HTR-8/SVneo (cell line): ENCODE measurements at regions not wholly inside any gene's neighbourhood (a gene's known extent, or its start where the extent isn't known, plus 50 kb on each side); places are given as distances from the start of the nearest gene placed in this dataset.

Source experiments
- DNase-seq: peaks from one replicate; pipeline ENCODE4 v3.0.0; 2011; ENCODE audit warnings: low spot score, mixed read lengths; ENCODE audit not compliant: insufficient read length
- FAIRE-seq: peaks from 2 replicates; lab custom pipeline; 2011; peaks lifted over from hg19 to GRCh38; lab: Jason Lieb, UNC

DNA sequence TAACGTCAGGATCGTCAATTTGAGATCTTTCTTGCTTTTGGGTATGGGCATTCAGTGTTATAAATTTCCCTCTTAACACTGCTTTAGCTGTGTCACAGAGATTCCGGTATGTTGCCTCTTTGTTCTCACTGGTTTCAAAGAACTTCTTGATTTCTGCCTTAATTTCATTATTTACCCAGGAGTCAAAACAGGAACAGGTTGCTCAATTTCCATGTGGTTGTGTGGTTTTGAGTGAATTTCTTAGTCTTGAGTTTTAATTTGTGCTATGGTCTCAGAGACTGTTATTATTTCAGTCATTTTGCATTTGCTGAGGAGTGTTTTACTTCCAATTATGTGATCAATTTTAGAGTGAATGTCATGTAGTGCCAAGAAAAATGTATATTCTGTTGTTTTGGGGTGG, 153.1 kb downstream of the PCDH17 start:
- FAIRE-seq (no peak), DNase-seq (no peak)

DNA sequence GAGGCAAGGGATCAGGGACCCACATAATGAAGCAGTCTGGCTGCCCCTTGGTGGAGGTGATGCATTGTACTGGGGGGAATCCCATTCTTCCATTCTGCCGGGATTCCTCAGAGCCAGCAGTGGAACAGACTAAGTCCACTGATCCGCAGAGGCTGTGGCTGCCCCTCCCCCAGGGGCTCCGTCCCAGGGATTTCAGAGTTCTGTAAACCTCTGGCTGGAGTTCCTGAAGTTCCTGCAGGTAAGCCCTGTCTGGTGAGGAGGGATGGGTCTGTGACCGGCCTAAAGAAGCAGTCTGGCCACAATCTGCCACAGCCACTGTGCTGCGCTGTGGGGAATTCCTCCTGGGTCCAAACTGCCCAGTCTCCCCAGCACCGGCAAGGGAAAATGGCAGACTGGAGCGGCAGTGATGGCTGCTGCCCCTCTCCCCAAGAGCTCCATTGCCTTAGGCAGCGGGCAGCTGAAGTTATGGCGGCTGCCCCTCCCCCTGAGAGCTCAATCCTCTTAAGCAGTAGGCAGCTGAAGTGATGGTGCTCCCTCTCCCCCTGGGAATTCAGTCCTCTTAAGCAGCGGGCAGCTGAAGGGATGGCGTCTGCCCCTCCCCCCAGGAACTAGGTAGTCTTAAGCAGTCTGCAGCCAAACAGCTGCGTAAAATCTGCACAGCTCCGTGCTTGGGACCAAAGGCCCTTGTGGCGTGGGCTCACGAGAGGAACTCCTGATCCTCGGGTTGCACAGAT, 155.7 kb downstream of the PCDH17 start:
- DNase-seq (no peak), FAIRE-seq (no peak)

DNA sequence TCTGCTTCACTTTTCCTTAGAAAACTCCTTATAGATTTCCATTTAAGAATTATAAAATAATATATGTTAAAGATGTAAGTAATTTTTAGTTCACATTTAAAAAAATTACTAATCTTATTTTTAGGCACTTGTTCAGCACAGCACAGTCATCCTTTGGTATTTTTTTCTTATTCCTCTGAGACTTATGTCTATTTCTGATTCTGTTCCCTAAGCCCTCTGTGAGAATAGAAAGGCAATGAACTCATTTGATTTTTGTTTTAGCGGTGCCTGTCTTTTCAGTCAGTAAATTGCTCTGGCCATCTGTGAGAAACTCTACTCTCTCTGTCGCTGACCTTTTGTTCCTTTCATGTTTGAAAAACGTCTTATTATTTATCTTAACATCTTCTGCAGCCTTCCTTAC, 168.1 kb downstream of the PCDH17 start:
- FAIRE-seq (no peak), DNase-seq (no peak)

DNA sequence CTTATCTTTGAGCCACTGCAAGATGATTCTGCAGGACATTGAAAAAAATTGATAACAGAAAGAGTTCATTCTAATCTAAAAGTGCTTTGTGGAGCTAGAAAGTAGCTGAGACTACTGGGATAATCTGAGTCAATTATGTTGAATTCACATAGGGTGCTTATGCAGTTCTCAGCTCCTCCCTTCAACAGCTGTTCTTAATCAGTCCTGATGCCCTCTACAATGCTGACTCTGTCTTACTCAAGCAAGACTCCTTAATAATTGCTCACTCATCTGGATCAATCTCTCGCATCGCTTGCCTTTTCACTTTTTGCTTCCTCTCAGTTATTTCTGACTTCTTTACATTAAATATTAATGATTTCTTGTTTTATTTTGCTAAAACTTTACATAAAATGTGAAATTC, 182.1 kb downstream of the PCDH17 start:
- DNase-seq (no peak), FAIRE-seq (no peak)

DNA sequence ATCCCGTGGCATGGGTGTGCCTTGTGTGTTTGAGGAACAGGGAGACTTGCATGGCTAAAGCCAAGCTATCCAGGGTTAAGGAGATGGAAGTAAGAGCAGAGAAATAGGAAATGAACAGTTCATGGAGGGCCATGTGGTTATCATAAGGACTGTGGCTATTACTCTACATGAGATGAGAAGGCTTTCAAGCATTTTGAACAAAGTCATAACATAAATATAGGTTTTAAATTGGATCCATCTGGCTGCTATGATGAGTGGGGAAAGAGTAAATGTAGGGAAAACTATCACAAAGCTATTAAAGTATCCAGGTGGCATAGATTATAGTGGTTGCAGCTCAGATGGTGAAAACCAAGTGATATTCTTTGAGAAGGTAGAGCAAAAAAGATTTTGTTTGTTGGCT, 184.1 kb downstream of the PCDH17 start:
- no peak for FAIRE-seq
- DNase-seq, result no peak

DNA sequence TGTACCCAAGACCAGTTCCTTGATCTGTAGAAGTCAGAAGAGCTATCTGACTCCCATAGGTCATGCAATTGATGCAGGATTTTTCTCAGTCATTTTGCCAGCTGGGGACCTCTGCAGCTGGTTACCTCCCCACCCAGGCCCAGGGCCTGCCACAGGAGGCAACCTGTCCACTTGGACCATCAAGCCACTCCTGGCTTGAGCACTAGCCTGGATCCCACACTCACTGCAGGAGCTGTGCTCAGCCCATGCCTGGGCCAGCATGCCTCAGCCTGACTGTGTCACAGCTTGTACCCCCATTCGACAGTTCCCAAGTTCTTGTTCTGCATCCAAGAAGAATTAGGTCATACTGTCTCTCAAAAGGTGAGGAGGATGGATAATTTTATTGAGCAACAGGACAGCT, 189.4 kb downstream of the PCDH17 start:
- DNase-seq, result no peak
- FAIRE-seq, result no peak

DNA sequence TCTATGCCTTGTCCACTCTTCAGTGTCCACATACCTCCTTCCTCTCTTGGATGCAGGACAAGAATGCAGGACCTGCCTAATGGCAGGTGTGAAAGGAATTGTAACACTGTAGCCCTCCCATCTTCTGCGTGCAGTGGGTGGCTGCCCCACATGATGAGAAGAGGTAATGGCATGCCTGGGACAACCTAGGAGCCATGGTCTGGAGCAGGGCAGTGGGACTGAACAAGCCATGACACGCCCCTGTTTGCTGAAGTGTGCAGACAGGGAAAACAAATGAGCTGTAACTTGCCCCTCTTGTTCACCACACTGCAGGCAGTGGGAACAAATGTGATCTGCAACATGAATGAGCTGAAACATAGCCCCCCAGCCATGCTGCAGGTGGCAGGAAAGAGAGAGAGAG, 192.2 kb downstream of the PCDH17 start:
- DNase-seq (no peak), FAIRE-seq (no peak)

DNA sequence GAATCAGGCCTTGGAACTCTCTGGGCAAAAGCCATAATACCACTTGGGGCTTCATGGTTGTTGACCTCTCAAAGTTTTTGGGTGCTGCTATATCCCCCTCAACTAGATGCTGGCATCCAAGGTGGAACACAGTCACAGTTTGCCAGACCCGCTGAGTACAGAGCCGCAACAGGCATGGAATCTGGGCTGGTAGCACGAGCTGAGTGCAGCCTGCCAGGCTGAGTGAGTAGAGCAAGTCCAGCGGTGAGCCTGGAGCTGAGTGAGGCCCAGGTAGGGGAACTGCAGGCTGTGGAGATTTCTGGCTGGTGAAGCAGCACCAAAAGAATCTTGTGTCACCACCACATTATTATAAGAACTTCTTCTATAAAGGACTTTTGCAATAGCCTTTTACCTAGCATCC, 192.6 kb downstream of the PCDH17 start:
- DNase-seq, result no peak
- FAIRE-seq, result no peak

DNA sequence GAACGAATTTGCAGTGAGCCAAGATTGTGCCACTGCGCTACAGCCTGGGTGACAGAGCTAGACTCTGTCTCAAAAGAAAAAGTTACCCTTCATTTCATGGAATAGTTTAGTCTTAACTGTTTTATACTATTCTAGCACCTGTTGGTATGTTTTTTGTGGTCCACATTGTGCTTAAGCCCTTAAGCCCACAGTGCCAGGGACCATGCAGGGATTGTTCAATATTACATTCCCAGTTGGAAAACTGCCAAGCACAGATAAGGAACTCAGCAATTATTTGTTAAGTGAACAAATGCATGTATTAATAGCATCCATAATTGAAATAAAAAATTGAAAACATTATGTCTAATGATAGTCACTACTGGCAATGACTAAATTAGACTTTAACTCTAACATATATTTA, 193.5 kb downstream of the PCDH17 start:
- FAIRE-seq (no peak), DNase-seq (no peak)

DNA sequence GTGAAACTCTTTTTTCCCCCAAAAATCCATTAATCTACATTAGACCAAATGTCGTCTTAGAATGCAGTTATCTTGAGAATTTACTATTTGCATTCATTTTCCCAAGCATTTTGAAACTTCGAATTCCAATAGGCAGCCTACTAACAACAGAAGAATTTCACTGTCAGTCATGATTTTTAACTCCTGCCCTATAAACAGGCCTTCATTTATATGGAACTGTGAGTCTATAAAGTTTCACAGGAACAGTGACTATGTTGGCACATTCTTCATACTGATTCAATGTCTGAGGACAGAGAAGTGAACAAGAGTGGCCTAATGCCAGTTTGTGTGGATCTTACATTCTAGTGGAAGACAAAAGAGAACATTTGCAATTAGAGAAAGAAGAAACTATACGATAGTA, 198.0 kb downstream of the PCDH17 start:
- FAIRE-seq (no peak), DNase-seq (no peak)

DNA sequence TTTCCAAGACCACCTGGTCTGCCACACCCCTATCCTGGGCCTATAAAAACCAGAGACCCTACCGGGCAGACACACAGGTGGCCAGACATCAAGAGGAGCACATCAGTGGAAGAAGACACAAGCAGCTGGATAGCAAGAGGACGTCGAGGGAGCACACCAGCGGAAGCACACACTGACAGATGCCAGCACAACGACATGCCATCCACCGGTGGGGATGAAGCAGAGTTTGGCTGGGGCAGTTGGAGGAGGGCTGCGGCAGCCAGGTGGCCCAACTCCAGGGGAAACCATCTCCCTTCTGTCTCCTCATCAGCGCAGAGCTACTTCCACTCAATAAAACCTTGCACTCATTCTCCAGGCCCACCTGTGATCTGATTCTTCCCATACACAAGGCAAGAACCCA, 200.6 kb downstream of the PCDH17 start:
- DNase-seq, result no peak

DNA sequence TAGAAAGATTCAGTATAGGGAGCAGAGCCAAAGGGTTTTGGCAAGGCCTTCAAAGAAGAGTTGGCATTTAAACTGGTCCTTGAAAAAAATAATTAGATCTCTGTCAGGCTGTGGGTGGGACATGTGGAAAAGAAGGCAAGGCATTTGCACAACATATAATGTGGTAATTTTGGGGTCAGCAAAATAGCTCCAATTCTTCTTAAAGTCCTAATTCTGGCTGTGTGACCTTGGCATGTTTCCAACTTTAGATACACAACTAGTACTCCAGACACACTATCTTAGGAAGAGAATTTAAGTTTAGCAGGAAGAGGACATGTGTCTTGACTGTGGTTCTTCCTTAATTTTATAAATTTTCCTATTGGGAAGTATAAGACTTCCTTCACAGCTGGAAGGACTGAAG, 206.3 kb downstream of the PCDH17 start:
- no peak for FAIRE-seq
- DNase-seq, result no peak

More for the DNA sequence above, 200.6 kb downstream of the PCDH17 start:
- no peak for FAIRE-seq

DNA sequence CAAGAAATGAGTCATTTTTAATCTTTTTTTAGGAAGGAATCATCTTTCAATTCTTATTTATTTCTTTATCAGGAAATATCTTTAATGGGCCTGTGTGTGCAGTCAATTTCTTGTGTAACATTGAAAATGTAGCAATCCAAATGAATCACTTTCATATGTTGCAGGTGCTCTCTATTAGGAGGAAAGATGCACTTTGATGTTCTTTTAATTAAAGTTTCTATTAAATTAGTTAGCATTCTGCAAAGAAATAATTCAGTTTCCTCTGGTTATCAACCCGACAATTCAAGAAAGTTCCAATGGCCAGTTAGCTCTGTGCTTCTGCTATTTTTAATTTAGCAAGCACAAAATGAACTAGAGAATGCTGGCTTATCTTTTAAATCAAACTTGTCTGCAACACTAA, 212.0 kb downstream of the PCDH17 start:
- DNase-seq (no peak), FAIRE-seq (no peak)

DNA sequence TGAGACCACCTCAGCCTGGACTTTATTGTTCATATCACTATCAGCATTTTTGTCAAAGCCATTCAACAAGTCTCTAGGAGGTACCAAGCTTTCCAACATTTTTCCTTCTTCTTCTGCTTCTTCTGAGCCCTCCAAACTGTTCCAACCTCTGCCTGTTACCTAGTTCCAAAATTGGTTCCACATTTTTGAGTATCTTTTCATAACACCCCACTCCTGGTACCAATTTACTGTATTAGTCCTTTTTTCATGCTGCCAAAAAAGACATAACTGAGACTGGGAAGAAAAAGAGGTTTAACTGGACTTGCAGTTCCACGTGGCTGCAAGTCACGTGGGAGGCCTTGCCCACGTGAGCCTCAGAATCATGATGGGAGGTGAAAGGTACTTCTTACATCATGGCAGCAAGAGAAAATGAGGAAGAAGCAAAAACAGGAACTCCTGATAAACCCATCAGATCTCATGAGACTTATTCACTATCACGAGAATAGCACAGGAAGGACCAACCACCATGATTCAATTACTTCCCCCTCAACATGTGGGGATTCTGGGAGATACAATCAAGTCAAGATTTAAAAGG, 215.1 kb downstream of the PCDH17 start:
- FAIRE-seq (no peak), DNase-seq (no peak)

DNA sequence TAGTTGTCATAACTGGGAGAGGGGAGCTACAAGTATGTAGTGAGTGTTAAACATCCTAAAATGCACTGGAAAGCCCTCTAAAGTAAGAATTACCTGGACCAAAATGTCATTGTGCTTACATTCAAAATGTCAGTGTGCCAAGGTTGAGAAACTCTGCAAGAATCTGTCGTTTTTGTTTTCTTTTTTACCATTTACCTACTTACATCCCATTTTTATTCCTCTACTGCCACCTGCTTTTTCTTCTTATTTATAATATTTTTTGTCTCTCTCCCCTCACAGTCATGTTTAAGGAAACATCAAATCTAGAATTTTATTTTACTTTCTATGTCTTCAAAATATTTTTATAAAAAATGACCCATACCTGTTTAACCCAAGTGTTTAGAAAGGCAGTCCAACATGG, 226.4 kb downstream of the PCDH17 start:
- DNase-seq, result no peak
- FAIRE-seq, result no peak

DNA sequence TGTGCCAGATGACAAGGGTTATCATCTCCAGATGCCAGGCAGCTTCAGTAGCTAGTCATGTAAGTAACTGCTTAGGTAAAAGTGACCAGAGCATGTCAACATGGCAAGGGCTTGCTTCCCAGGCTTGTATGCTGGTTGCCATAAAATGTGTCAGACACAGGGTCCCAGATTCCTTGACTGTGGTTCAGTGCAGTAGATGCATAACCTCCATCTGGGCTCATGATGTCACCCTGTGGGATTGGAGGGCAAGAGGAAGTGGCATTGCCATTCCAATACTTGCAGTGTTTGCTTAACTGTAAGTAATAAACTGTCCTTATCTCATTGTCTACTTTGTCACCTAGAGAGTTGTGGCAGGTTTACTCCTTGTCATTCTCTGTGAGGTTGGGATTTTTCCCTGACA, 226.8 kb downstream of the PCDH17 start:
- FAIRE-seq, result no peak
- DNase-seq, result no peak

DNA sequence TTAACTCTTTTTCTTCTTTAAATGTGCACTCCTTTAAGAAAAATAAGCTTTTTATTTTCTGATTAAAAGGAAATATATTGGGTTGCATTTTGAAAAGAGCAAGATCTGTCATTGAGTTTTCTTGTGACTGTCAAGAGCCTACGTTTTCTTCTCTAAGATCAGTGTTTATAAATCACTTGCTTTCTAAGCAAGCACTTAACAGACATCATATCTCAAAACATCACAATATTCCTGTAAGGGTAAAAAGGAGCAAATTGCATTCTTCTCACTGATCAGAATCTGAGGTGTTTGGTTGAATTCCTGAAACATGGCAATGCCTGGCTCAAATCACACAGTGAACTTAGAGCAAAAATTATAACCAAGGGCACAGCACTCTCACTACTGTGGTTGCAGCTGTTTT, 231.3 kb downstream of the PCDH17 start:
- FAIRE-seq (no peak), DNase-seq (no peak)

DNA sequence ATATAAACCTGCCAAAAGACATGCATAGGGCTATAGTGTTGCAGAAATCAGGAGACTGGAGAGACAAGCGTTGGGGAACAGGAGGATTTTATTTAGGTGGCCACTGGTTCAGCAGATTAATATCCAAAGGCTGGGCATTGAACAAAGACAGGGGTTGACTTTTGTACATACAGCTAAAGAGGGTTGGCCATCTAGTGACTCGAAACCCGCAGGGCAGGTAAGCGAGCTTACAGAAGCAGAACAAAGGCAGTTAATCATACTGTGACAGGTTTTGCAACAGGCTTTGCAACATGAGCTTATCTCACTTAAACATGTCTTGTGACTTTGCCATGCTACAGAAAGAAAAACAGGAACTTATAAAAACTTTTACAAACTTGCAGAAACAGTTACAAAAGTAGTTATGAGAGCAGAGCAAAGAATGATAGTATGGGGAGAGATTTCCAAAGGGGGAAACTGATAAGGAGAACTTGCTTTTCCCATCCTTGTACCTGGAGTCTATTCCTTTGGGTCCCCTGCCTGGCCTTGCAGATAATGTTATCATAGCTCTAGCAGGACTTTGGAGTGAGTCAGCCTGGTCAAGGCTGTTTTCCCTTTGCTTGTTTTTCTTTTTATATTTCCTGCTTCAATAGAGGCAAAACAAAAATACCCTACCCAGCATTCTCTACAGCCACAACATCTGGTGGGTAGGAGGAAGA, 234.2 kb downstream of the PCDH17 start:
- no peak for DNase-seq
- FAIRE-seq, result no peak

DNA sequence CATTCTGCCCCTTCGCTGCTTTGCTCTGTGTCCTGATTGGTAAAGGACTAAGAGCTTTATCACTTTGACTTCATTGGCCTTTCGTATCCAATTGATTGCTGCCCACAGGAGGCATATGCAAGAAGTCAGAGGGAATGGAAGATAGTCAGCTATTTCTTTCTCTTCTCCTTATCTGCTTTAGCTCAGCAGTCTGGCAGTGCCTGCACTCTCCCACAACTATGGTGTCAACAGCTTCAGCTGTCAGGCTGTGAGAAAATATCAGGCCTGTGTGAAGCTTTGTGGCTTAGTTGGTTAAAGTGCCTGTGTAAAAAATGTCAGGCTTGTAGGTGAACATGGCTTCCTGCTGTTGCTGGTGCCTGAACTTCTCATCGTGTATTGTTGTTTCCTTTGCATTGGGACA, 243.0 kb downstream of the PCDH17 start:
- DNase-seq (no peak), FAIRE-seq (no peak)

DNA sequence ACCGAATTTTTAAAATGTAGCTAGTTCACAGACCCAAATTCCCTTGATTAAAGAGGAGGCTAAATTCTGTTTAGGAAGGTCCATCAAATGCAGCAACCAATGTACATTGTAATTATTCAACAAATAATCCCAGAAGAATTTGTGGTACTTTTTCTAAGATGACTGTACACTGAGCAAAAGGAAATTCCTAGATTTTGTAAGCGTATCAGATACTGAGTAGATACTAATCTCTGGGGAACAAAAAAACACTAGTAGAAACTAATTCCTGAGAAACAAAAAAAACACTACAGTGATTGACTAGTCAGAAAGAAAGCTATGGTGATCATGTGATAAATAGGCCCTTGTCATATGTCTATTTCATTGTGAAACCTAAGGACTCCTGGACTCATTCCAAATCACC, 246.1 kb downstream of the PCDH17 start:
- no peak for FAIRE-seq
- DNase-seq, result no peak

DNA sequence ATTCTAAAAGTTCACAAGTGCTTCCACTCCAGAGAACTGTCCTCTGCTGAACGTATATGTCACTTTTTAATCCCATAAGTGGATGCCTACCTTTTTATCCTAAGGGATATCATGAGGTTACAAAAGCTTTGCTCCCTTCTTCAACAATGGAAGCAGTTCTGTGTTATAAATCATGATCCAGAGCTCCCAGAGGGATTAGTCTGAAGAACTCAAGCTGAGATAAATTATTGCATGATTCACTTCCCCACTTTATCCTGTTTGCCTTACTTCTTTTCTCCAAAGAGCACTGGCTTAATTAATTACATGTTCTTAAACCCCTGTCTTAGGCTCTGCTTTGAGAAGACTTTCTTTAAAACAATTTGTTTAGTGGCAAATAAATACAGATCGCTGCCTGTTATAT, 246.7 kb downstream of the PCDH17 start:
- FAIRE-seq (no peak), DNase-seq (no peak)

DNA sequence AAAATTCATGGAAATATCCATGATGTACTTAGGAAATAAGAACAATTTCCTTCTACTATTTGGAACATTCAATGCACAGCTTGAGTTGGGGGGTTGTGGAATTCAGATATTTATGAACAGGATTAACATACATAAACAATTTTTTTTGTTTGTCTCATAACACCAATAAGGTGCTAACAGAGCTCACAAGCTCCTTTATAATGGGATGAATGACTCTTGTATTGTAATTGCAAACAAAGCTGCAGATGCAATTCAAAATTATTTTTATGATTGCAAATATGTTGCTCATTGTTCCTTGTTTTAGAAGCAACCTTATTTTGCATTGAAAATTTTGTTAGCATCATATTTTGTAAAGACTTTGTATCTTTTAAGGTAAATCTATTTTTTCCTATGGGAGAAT, 265.7 kb downstream of the PCDH17 start:
- no peak for FAIRE-seq
- no peak for DNase-seq
